ENCODE measurements at regions not wholly inside any gene's neighbourhood (a gene's known extent, or its start where the extent isn't known, plus 50 kb on each side); places are given as distances from the start of the nearest gene placed in this dataset.
A peak's percentile ranks its signal among the peaks of the same experiment; 100 is the strongest.
"Not testable (repeated sequence)": the region's sequence is repeated elsewhere in the genome, so short reads cannot be mapped to it uniquely, and the experiment has no call there.

- peak in 1 of 2 experiments; percentile 15 for DNase-seq
- no peaks in the 10 kb centered on the region for H3K9me3 ChIP-seq (replicated peaks)
- no peaks in the 10 kb centered on the region for H3K36me3 ChIP-seq
These were observed 91.8 kb upstream of the POU3F4 start for GRCh38 chrX:83416273-83416672.

GRCh38 chrX:83419030-83419792 lies 88.9 kb upstream of the POU3F4 start:
- Histone ChIP-seq H3K4me3 (no peak overlapping the region), H3K27me3 (no peaks in the 10 kb centered on the region), H3K27ac (no peak overlapping the region), H3K4me1 (no peaks in the 10 kb centered on the region), H3K9me3 (replicated peaks) (no peaks in the 10 kb centered on the region), H3K36me3 (no peaks in the 10 kb centered on the region)
- no peak for DNase-seq

More at GRCh38 chrX:83416273-83416672, 91.8 kb upstream of the POU3F4 start:
- H3K27ac ChIP-seq, result no peak overlapping the region
- no peaks in the 10 kb centered on the region for H3K4me1 ChIP-seq
- H3K27me3 ChIP-seq, result no peaks in the 10 kb centered on the region
- no peak overlapping the region for H3K4me3 ChIP-seq

- H3K4me3 ChIP-seq, result no peak overlapping the region
- no peaks in the 10 kb centered on the region for H3K9me3 ChIP-seq (replicated peaks)
- H3K4me1 ChIP-seq, result no peaks in the 10 kb centered on the region
- no peak overlapping the region for H3K27ac ChIP-seq
- DNase-seq, result no peak
- no peaks in the 10 kb centered on the region for H3K27me3 ChIP-seq
- no peaks in the 10 kb centered on the region for H3K36me3 ChIP-seq
These were observed 85.3 kb upstream of the POU3F4 start for GRCh38 chrX:83422836-83423235.

- DNase-seq; H3K27ac ChIP-seq; H3K9me3 ChIP-seq (replicated peaks); H3K4me3 ChIP-seq; H3K36me3 ChIP-seq; H3K27me3 ChIP-seq; H3K4me1 ChIP-seq: not testable (repeated sequence)
These were observed 65.5 kb upstream of the POU3F4 start for GRCh38 chrX:83442552-83442951.

- Histone ChIP-seq H3K9me3 (replicated peaks) (no peaks in the 10 kb centered on the region), H3K4me3 (no peak overlapping the region), H3K27me3 (no peaks in the 10 kb centered on the region)
These were observed 61.7 kb upstream of the POU3F4 start for GRCh38 chrX:83446355-83446754.

More at GRCh38 chrX:83446355-83446754, 61.7 kb upstream of the POU3F4 start:
- no peak overlapping the region for H3K27ac ChIP-seq
- DNase-seq, result no peak
- H3K4me1 ChIP-seq, result no peaks in the 10 kb centered on the region
- no peaks in the 10 kb centered on the region for H3K36me3 ChIP-seq

Measured in SJCRH30 (cell line).